B cell (primary cell): ENCODE measurements at regions not wholly inside any gene's neighbourhood (a gene's known extent, or its start where the extent isn't known, plus 50 kb on each side); places are given as distances from the start of the nearest gene placed in this dataset.

Experiments used
- EZH2 ChIP-seq: IDR thresholded peaks from 2 replicates; pipeline ENCODE4 v1.6.1; 2012; ENCODE audit warnings: borderline replicate concordance, low read depth, mild to moderate bottlenecking, moderate library complexity, low read length; ENCODE audit not compliant: insufficient read depth, poor library complexity, severe bottlenecking
- TF ChIP-seq, protein P1 (sequence below): fragments of 200-600 bp; IDR thresholded peaks from one replicate; pipeline ENCODE4 v1.8.0; 2022; ENCODE audit warnings: antibody characterized with exemption, mild to moderate bottlenecking

GRCh38 chr3:148266341-148266740 lies 431.4 kb upstream of the AGTR1 start:
- TF ChIP-seq, protein P1, sequence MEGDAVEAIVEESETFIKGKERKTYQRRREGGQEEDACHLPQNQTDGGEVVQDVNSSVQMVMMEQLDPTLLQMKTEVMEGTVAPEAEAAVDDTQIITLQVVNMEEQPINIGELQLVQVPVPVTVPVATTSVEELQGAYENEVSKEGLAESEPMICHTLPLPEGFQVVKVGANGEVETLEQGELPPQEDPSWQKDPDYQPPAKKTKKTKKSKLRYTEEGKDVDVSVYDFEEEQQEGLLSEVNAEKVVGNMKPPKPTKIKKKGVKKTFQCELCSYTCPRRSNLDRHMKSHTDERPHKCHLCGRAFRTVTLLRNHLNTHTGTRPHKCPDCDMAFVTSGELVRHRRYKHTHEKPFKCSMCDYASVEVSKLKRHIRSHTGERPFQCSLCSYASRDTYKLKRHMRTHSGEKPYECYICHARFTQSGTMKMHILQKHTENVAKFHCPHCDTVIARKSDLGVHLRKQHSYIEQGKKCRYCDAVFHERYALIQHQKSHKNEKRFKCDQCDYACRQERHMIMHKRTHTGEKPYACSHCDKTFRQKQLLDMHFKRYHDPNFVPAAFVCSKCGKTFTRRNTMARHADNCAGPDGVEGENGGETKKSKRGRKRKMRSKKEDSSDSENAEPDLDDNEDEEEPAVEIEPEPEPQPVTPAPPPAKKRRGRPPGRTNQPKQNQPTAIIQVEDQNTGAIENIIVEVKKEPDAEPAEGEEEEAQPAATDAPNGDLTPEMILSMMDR: no peak
- TF ChIP-seq EZH2: no peak
